Suprapubic skin (tissue), 4 donors: ENCODE measurements at regions not wholly inside any gene's neighbourhood (a gene's known extent, or its start where the extent isn't known, plus 50 kb on each side); places are given as distances from the start of the nearest gene placed in this dataset.

Source experiments
- CTCF ChIP-seq, 2 donors: fragments of 200-600 bp in 1 of 2; fragments of 450-650 bp in 1 of 2; sonication (generic) in 1 of 2; IDR thresholded peaks; one replicate each; pipeline ENCODE4 v1.5.1; 2016 to 2019; ENCODE audit warnings: antibody characterized with exemption in 2 of 2, mild to moderate bottlenecking in 1 of 2, moderate library complexity in 1 of 2
- EP300 ChIP-seq: sonication (generic); formaldehyde crosslinking; IDR thresholded peaks from one replicate; pipeline ENCODE4 v1.6.1; 2017; ENCODE audit warnings: antibody characterized with exemption
- POLR2A ChIP-seq, 2 donors: fragments of 450-650 bp; IDR thresholded peaks; one replicate each; pipeline ENCODE4 v1.6.1; 2017; ENCODE audit warnings: antibody characterized with exemption in 2 of 2, mild to moderate bottlenecking in 2 of 2, moderate library complexity in 2 of 2
- POLR2AphosphoS5 ChIP-seq, 3 donors: sonication (generic); formaldehyde crosslinking; IDR thresholded peaks; one replicate each; pipeline ENCODE4 v1.6.1; 2017; ENCODE audit warnings: antibody characterized with exemption in 3 of 3

GRCh38 chr5:148732692-148733091 is 78.4 kb upstream of the HTR4 start:
- TF ChIP-seq CTCF (IDR thresholded peaks at IDR 0.05) (no peak), POLR2A (IDR thresholded peaks at IDR 0.05) (no peak), POLR2AphosphoS5 (IDR thresholded peaks at IDR 0.05) (no peak), EP300 (no peak)
